B cell (primary cell): ENCODE measurements at regions not wholly inside any gene's neighbourhood (a gene's known extent, or its start where the extent isn't known, plus 50 kb on each side); places are given as distances from the start of the nearest gene placed in this dataset.

ENCODE experiments used
- ATAC-seq: fragments of 200-7000 bp; cut with Tn5 transposase; one replicate; pipeline ENCODE4 v1.10.0; 2021; ENCODE audit warnings: low read depth, mild to moderate bottlenecking, moderate number of reproducible peaks, moderate library complexity
- CTCF ChIA-PET: fragments of 350-600 bp; sonication (Branson Sonifier 250); formaldehyde crosslinking; loops from one replicate; lab custom pipeline; 2021; ENCODE audit warnings: antibody characterized with exemption, inconsistent platforms; lab: Charles Lee
- POLR2A ChIA-PET: fragments of 350-600 bp; sonication (Branson Sonifier 250); formaldehyde crosslinking; loops from one replicate; lab custom pipeline; 2021; ENCODE audit warnings: antibody characterized with exemption; lab: Charles Lee
- DNase-seq: peaks from one replicate; pipeline ENCODE4 v3.0.0; 2013
- H2AFZ ChIP-seq: 2 replicates; pipeline ENCODE4 v1.6.1; 2012; ENCODE audit warnings: mild to moderate bottlenecking, low read depth, low read length; ENCODE audit not compliant: insufficient read depth, poor library complexity, severe bottlenecking
- H3K27ac ChIP-seq, 2 donors: 1 replicate in 1 of 2; 2 replicates in 1 of 2; pipeline ENCODE4 v1.5.1; 2012 to 2013; ENCODE audit warnings: low read length in 2 of 2, mild to moderate bottlenecking in 2 of 2, moderate library complexity in 1 of 2
- H3K27me3 ChIP-seq, 4 experiments: fragments of 200-600 bp in 1 of 4; sonication (generic) in 1 of 4; replicated peaks in 1 of 4; 1 replicate in 2 of 4; 2 replicates in 2 of 4; pipeline versions ENCODE4 v1.6.1 to v1.7.0; 2013 to 2016; ENCODE audit warnings: low read length in 3 of 4, mild to moderate bottlenecking in 2 of 4, mixed read lengths in 1 of 4, moderate library complexity in 1 of 4; ENCODE audit not compliant: insufficient read depth in 4 of 4, control insufficient read depth in 3 of 4; ENCODE audit errors: control extremely low read depth in 1 of 4
- H3K36me3 ChIP-seq, 2 experiments: replicated peaks in 1 of 2; 1 replicate in 1 of 2; 2 replicates in 1 of 2; pipeline versions ENCODE4 v1.6.1 to v1.7.1; 2013; ENCODE audit warnings: low read length in 1 of 2; ENCODE audit not compliant: insufficient read depth in 2 of 2, control insufficient read depth in 1 of 2; ENCODE audit errors: control extremely low read depth in 1 of 2, extremely low read depth in 1 of 2
- H3K4me1 ChIP-seq, 2 donors: fragments of 200-600 bp in 1 of 2; sonication (generic) in 1 of 2; 1 replicate in 1 of 2; 2 replicates in 1 of 2; pipeline versions ENCODE4 v1.5.1 to v1.6.1; 2013 to 2017; ENCODE audit warnings: low read length in 2 of 2; ENCODE audit not compliant: control insufficient read depth in 2 of 2, insufficient read depth in 2 of 2
- H3K4me2 ChIP-seq: replicated peaks from 2 replicates; pipeline ENCODE3; 2012; ENCODE audit warnings: mild to moderate bottlenecking, low read depth, low read length; ENCODE audit not compliant: poor library complexity, severe bottlenecking
- H3K4me3 ChIP-seq, 5 experiments: fragments of 200-600 bp in 1 of 5; sonication (generic) in 1 of 5; 1 replicate in 3 of 5; 2 replicates in 2 of 5; pipeline versions ENCODE4 v1.5.1 to v1.7.0; 2011 to 2016; ENCODE audit warnings: low read length in 4 of 5, mild to moderate bottlenecking in 4 of 5, low read depth in 2 of 5, control low read depth in 1 of 5, moderate library complexity in 1 of 5; ENCODE audit not compliant: insufficient read depth in 1 of 5; ENCODE audit errors: control extremely low read depth in 1 of 5, extremely low read depth in 1 of 5
- H3K79me2 ChIP-seq: fragments of 200-600 bp; sonication (generic); one replicate; pipeline ENCODE4 v1.6.0; 2016; ENCODE audit warnings: low read length; ENCODE audit not compliant: control insufficient read depth, insufficient read depth
- H3K9ac ChIP-seq: fragments of 200-600 bp; sonication (generic); 2 replicates; pipeline ENCODE4 v1.6.1; 2017; ENCODE audit warnings: mild to moderate bottlenecking, low read length, moderate library complexity
- H3K9me3 ChIP-seq, 3 donors: one replicate each; pipeline versions ENCODE4 v1.6.1 to v1.7.1; 2013; ENCODE audit warnings: low read length in 2 of 3; ENCODE audit not compliant: control insufficient read depth in 2 of 3, insufficient read depth in 1 of 3; ENCODE audit errors: control extremely low read depth in 1 of 3
- H4K20me1 ChIP-seq: 2 replicates; pipeline ENCODE4 v1.6.0; 2012; ENCODE audit warnings: mild to moderate bottlenecking, low read length; ENCODE audit not compliant: insufficient read depth, control insufficient read depth, poor library complexity, severe bottlenecking
- H3K27ac Mint-ChIP-seq: one replicate; pipeline ENCODE4 v1.8.0; 2021; ENCODE audit warnings: mixed read lengths
- H3K27me3 Mint-ChIP-seq: one replicate; pipeline ENCODE4 v1.8.0; 2021; ENCODE audit warnings: mixed read lengths
- H3K4me1 Mint-ChIP-seq: one replicate; pipeline ENCODE4 v1.8.0; 2021; ENCODE audit warnings: mixed read lengths
- H3K4me3 Mint-ChIP-seq: one replicate; pipeline ENCODE4 v1.8.0; 2021; ENCODE audit warnings: mixed read lengths
- H3K9me3 Mint-ChIP-seq: one replicate; pipeline ENCODE4 v1.8.0; 2022; ENCODE audit warnings: mixed read lengths; ENCODE audit not compliant: insufficient read depth
- EZH2 ChIP-seq: IDR thresholded peaks from 2 replicates; pipeline ENCODE4 v1.6.1; 2012; ENCODE audit warnings: borderline replicate concordance, low read depth, mild to moderate bottlenecking, moderate library complexity, low read length; ENCODE audit not compliant: insufficient read depth, poor library complexity, severe bottlenecking
- WGBS: methylation state at CpG from one replicate; pipeline ENCODE4 v1.1.5; 2013; ENCODE audit warnings: missing lambda C conversion rate; ENCODE audit not compliant: insufficient coverage; 5-methylcytosine and 5-hydroxymethylcytosine counted together
- intact Hi-C: fragments of 100-400 bp; cut with micrococcal nuclease; formaldehyde crosslinking; loops from one replicate; pipeline ENCODE4 v1.10.0; 2022
- TF ChIP-seq, protein P1 (sequence below): fragments of 200-600 bp; IDR thresholded peaks from one replicate; pipeline ENCODE4 v1.8.0; 2022; ENCODE audit warnings: antibody characterized with exemption, mild to moderate bottlenecking

DNA sequence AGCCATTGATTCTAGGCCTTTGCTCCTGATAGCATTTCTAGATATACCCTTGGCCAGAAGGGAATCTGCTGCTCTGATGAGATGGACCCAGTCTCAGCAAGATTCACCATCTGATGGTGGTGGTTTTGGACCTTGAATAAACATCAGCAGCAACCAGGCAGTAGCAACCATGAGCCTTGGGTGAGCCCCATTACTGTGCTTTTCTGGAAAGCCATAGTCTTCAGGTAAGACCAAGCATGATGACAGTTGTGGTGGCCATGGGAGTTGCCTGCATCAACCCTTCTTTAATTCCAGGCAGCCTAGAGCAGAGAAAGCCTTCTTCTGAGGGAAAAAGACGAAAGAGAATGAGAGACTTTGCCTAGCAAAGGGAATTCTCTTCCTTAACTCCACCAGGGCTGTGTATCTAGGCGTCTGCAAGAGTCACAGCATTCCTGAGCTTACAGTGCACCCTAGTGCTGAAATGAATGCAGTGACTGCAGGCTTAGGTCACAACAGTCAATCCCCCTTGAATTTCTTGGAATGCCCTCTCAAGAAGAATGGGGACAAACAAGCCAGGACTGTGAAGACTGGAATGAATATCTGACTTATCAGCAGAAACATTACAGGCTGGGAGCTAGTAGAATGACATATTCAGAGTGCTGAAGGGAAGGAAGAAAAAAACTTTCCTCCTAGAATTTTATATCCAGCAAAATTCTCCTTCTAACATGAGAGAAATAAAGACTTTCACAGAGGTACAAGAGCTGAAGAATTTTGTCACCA, 942.4 kb upstream of the PCDH20 start:
- Mint-ChIP-seq H3K4me3 (no peak overlapping the region), H3K27ac (no peak overlapping the region), H3K9me3 (peaks cover 2% of the 10 kb centered on the region), H3K4me1 (no peaks in the 10 kb centered on the region), H3K27me3 (no peaks in the 10 kb centered on the region)
- ChIA-PET CTCF (no interaction called here), POLR2A (no interaction called here)
- no peak overlapping the region for H3K9ac ChIP-seq
- no peak overlapping the region for H3K4me2 ChIP-seq
- no peak overlapping the region for H3K27ac ChIP-seq
- H3K4me3 ChIP-seq = no peak overlapping the region
- no peaks in the 10 kb centered on the region for H3K9me3 ChIP-seq
- H3K27me3 ChIP-seq = no peaks in the 10 kb centered on the region
- ATAC-seq = no peak
- intact Hi-C loops = no loop called here
- no peak for DNase-seq
- H3K79me2 ChIP-seq = no peaks in the 10 kb centered on the region
- TF ChIP-seq, protein P1, sequence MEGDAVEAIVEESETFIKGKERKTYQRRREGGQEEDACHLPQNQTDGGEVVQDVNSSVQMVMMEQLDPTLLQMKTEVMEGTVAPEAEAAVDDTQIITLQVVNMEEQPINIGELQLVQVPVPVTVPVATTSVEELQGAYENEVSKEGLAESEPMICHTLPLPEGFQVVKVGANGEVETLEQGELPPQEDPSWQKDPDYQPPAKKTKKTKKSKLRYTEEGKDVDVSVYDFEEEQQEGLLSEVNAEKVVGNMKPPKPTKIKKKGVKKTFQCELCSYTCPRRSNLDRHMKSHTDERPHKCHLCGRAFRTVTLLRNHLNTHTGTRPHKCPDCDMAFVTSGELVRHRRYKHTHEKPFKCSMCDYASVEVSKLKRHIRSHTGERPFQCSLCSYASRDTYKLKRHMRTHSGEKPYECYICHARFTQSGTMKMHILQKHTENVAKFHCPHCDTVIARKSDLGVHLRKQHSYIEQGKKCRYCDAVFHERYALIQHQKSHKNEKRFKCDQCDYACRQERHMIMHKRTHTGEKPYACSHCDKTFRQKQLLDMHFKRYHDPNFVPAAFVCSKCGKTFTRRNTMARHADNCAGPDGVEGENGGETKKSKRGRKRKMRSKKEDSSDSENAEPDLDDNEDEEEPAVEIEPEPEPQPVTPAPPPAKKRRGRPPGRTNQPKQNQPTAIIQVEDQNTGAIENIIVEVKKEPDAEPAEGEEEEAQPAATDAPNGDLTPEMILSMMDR = no peak
- TF ChIP-seq EZH2 = no peak
- no peak overlapping the region for H2AFZ ChIP-seq
- no peaks in the 10 kb centered on the region for H3K36me3 ChIP-seq
- no peaks in the 10 kb centered on the region for H3K4me1 ChIP-seq
- no peaks in the 10 kb centered on the region for H4K20me1 ChIP-seq
- WGBS = no CpG with 5 or more reads among the region's 2 CpGs

DNA sequence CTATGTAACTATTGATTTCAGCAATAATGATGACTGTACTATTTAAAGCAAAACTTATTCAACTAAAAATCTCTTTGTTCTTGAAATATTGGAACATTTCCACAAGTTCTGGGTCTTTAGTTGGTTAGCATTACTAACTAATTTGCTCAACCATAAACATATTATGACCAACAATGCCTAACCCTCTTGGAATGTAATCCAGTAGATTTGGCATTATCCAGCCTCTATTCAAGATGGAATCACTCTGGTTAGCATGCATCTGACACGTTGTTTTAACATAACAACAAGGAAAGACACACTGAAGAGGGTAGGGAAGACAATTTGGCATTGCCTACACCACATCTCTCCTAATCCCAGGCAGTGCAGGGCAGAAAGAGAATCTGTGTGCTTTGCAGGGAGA, 941.3 kb upstream of the PCDH20 start:
- Mint-ChIP-seq H3K4me1 (no peaks in the 10 kb centered on the region), H3K4me3 (no peak overlapping the region), H3K27me3 (no peaks in the 10 kb centered on the region), H3K9me3 (peaks cover 2% of the 10 kb centered on the region), H3K27ac (no peak overlapping the region)
- Histone ChIP-seq H3K27me3 (no peaks in the 10 kb centered on the region), H3K27ac (no peak overlapping the region), H3K4me2 (no peak overlapping the region), H3K9ac (no peak overlapping the region), H3K79me2 (no peaks in the 10 kb centered on the region), H3K4me1 (no peaks in the 10 kb centered on the region), H4K20me1 (no peaks in the 10 kb centered on the region), H3K36me3 (no peaks in the 10 kb centered on the region), H2AFZ (no peak overlapping the region), H3K9me3 (no peaks in the 10 kb centered on the region), H3K4me3 (no peak overlapping the region)
- TF ChIP-seq, protein P1 = no peak
- no peak for TF ChIP-seq EZH2
- no peak for DNase-seq
- WGBS = no CpG with 5 or more reads among the region's 1 CpG
- ChIA-PET POLR2A (no interaction called here), CTCF (no interaction called here)
- intact Hi-C loops = no loop called here
- ATAC-seq = no peak
